Keratinocyte (primary cell): ENCODE measurements at regions not wholly inside any gene's neighbourhood (a gene's known extent, or its start where the extent isn't known, plus 50 kb on each side); places are given as distances from the start of the nearest gene placed in this dataset.

Source experiments
- CTCF ChIP-seq, 3 experiments: IDR thresholded peaks in 1 of 3; conservative IDR thresholded peaks in 1 of 3; optimal IDR thresholded peaks in 1 of 3; 2 replicates in 2 of 3; 3 replicates in 1 of 3; pipeline versions ENCODE3 to v1.5.1; 2011; ENCODE audit warnings: low read length in 3 of 3, mild to moderate bottlenecking in 3 of 3, moderate library complexity in 2 of 3, control low read depth in 1 of 3, inconsistent platforms in 1 of 3; ENCODE audit not compliant: insufficient read depth in 2 of 3; ENCODE audit errors: extremely low read depth in 1 of 3
- EZH2 ChIP-seq: IDR thresholded peaks from one replicate; pipeline ENCODE4 v1.6.1; 2012; ENCODE audit warnings: inconsistent platforms, mild to moderate bottlenecking, low read length, moderate library complexity

- TF ChIP-seq CTCF (optimal IDR thresholded peaks at IDR 0.05 in 1 of 3, IDR thresholded peaks at IDR 0.05 in 1 of 3, conservative IDR thresholded peaks at IDR 0.05 in 1 of 3; ENCODE audit: extremely low read depth in 1 of 3, insufficient read depth in 2 of 3, low read length in 3 of 3) (no peak), EZH2 (no peak)
These were observed 238.8 kb downstream of the RFC3 start for GRCh38 chr13:34056733-34057258.
